Spleen (tissue), 7 donors: ENCODE measurements at regions not wholly inside any gene's neighbourhood (a gene's known extent, or its start where the extent isn't known, plus 50 kb on each side); places are given as distances from the start of the nearest gene placed in this dataset.

Source experiments
- POLR2A ChIP-seq, 3 donors: fragments of 450-650 bp; IDR thresholded peaks; one replicate each; pipeline ENCODE4 v1.5.1; 2017; ENCODE audit warnings: antibody characterized with exemption in 3 of 3, mild to moderate bottlenecking in 1 of 3
- POLR2AphosphoS5 ChIP-seq, 3 donors: sonication (generic); formaldehyde crosslinking; IDR thresholded peaks; one replicate each; pipeline ENCODE4 v1.5.1; 2017; ENCODE audit warnings: antibody characterized with exemption in 3 of 3
- TF ChIP-seq, protein P1 (sequence below), 11 experiments: fragments of 200-600 bp in 7 of 11; fragments of 450-650 bp in 4 of 11; sonication (generic) in 4 of 11; IDR thresholded peaks in 8 of 11; conservative IDR thresholded peaks in 3 of 11; 1 replicate in 7 of 11; 2 replicates in 4 of 11; pipeline versions ENCODE4 v1.4.0 to v1.8.0; 2016 to 2021; ENCODE audit warnings: antibody characterized with exemption in 11 of 11, inconsistent platforms in 4 of 11, mild to moderate bottlenecking in 1 of 11
- donor health status: DM: no; HTN: no; CAD: no; lungs with moderate emphysema.
- donor health status: DM: no; HTN: no; CAD: no.
- donor health status: DM: no; HTN: no; CAD: no.

GRCh38 chr2:38433607-38433975, 56.5 kb upstream of the ATL2 start:
- TF ChIP-seq, protein P1, sequence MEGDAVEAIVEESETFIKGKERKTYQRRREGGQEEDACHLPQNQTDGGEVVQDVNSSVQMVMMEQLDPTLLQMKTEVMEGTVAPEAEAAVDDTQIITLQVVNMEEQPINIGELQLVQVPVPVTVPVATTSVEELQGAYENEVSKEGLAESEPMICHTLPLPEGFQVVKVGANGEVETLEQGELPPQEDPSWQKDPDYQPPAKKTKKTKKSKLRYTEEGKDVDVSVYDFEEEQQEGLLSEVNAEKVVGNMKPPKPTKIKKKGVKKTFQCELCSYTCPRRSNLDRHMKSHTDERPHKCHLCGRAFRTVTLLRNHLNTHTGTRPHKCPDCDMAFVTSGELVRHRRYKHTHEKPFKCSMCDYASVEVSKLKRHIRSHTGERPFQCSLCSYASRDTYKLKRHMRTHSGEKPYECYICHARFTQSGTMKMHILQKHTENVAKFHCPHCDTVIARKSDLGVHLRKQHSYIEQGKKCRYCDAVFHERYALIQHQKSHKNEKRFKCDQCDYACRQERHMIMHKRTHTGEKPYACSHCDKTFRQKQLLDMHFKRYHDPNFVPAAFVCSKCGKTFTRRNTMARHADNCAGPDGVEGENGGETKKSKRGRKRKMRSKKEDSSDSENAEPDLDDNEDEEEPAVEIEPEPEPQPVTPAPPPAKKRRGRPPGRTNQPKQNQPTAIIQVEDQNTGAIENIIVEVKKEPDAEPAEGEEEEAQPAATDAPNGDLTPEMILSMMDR (IDR thresholded peaks at IDR 0.05 in 8 of 11, conservative IDR thresholded peaks at IDR 0.05 in 3 of 11) = no peak
- TF ChIP-seq POLR2AphosphoS5 (IDR thresholded peaks at IDR 0.05) (no peak), POLR2A (IDR thresholded peaks at IDR 0.05) (no peak)
